ENCODE measurements at regions not wholly inside any gene's neighbourhood (a gene's known extent, or its start where the extent isn't known, plus 50 kb on each side); places are given as distances from the start of the nearest gene placed in this dataset.
"Not testable (repeated sequence)": the region's sequence is repeated elsewhere in the genome, so short reads cannot be mapped to it uniquely, and the experiment has no call there.

GRCh38 chr16:46519063-46519462 is 102.1 kb downstream of the SHCBP1 start:
- peak; percentile 1 for DNase-seq

- DNase-seq, result no peak
These were observed 124.5 kb downstream of the SHCBP1 start for GRCh38 chr16:46496701-46497100.

- DNase-seq, result peak; percentile 17
These were observed 138.3 kb downstream of the SHCBP1 start for GRCh38 chr16:46482895-46483294.

GRCh38 chr16:46466239-46466638 is 154.9 kb downstream of the SHCBP1 start:
- DNase-seq, result no peak

- not testable (repeated sequence) for DNase-seq
These were observed 166.4 kb downstream of the SHCBP1 start for GRCh38 chr16:46454801-46455200.

GRCh38 chr16:46428108-46429061 is 192.8 kb downstream of the SHCBP1 start:
- no peak for DNase-seq

- no peak for DNase-seq
These were observed 193.7 kb downstream of the SHCBP1 start for GRCh38 chr16:46427340-46428107.

- DNase-seq, result no peak
These were observed 194.8 kb downstream of the SHCBP1 start for GRCh38 chr16:46426336-46426735.

- no peak for DNase-seq
These were observed 217.2 kb downstream of the SHCBP1 start for GRCh38 chr16:46404028-46404427.

GRCh38 chr16:46398559-46398958 is 222.6 kb downstream of the SHCBP1 start:
- not testable (repeated sequence) for DNase-seq

GRCh38 chr16:46396883-46397270 is 224.3 kb downstream of the SHCBP1 start:
- DNase-seq, result not testable (repeated sequence)

GRCh38 chr16:46396131-46396882 is 224.9 kb downstream of the SHCBP1 start:
- DNase-seq, result not testable (repeated sequence)

GRCh38 chr16:46395391-46395921 is 225.7 kb downstream of the SHCBP1 start:
- DNase-seq, result not testable (repeated sequence)

GRCh38 chr16:46394963-46395362 is 226.2 kb downstream of the SHCBP1 start:
- DNase-seq, result not testable (repeated sequence)

GRCh38 chr16:46394149-46394548 is 227.0 kb downstream of the SHCBP1 start:
- DNase-seq, result not testable (repeated sequence)

- DNase-seq, result not testable (repeated sequence)
These were observed 228.1 kb downstream of the SHCBP1 start for GRCh38 chr16:46392930-46393722.

- not testable (repeated sequence) for DNase-seq
These were observed 230.3 kb downstream of the SHCBP1 start for GRCh38 chr16:46390660-46391462.

- DNase-seq, result not testable (repeated sequence)
These were observed 231.6 kb downstream of the SHCBP1 start for GRCh38 chr16:46389561-46390041.

- DNase-seq, result not testable (repeated sequence)
These were observed 232.2 kb downstream of the SHCBP1 start for GRCh38 chr16:46388939-46389491.

- DNase-seq, result not testable (repeated sequence)
These were observed 232.8 kb downstream of the SHCBP1 start for GRCh38 chr16:46388354-46388753.

All from OCI-M1 (cell line).